SH-SY5Y (cell line): ENCODE measurements at regions not wholly inside any gene's neighbourhood (a gene's known extent, or its start where the extent isn't known, plus 50 kb on each side); places are given as distances from the start of the nearest gene placed in this dataset.

Source experiments
- GATA2 ChIP-seq: IDR thresholded peaks from 2 replicates; pipeline ENCODE4 v1.6.1; 2011; ENCODE audit warnings: mild to moderate bottlenecking, low read depth, low read length
- GATA3 ChIP-seq: IDR thresholded peaks from 2 replicates; pipeline ENCODE4 v1.6.1; 2011; ENCODE audit warnings: low read depth, mild to moderate bottlenecking, low read length, moderate library complexity

GRCh38 chrX:53746718-53747117 is 60.2 kb upstream of the HUWE1 start:
- TF ChIP-seq GATA2 (no peak), GATA3 (no peak)
